SKM-1 treated with dmso at 0.1 percent for 144 hours (cell line): ENCODE measurements at regions not wholly inside any gene's neighbourhood (a gene's known extent, or its start where the extent isn't known, plus 50 kb on each side); places are given as distances from the start of the nearest gene placed in this dataset.
A peak's percentile ranks its signal among the peaks of the same experiment; 100 is the strongest.

Source experiments
- DNase-seq: peaks from one replicate; lab custom pipeline; 2025; ENCODE audit not compliant: unreplicated experiment; lab: John Stamatoyannopoulos, UW

- no peak for DNase-seq
Measured at GRCh38 chr4:74640111-74640903, 154.0 kb downstream of the BTC start.

- DNase-seq, result no peak
Measured at GRCh38 chr4:74642006-74642405, 152.3 kb downstream of the BTC start.

GRCh38 chr4:74649193-74649592 lies 145.1 kb downstream of the BTC start:
- no peak for DNase-seq

GRCh38 chr4:74651198-74651597 lies 143.1 kb downstream of the BTC start:
- DNase-seq, result no peak

GRCh38 chr4:74653331-74654229 lies 140.7 kb downstream of the BTC start:
- no peak for DNase-seq

GRCh38 chr4:74654230-74654681 lies 140.1 kb downstream of the BTC start:
- DNase-seq, result no peak

- no peak for DNase-seq
Measured at GRCh38 chr4:74656596-74656995, 137.7 kb downstream of the BTC start.

- no peak for DNase-seq
Measured at GRCh38 chr4:74658116-74658515, 136.2 kb downstream of the BTC start.

- no peak for DNase-seq
Measured at GRCh38 chr4:74659576-74660411, 134.5 kb downstream of the BTC start.

- no peak for DNase-seq
Measured at GRCh38 chr4:74660866-74661265, 133.5 kb downstream of the BTC start.

- no peak for DNase-seq
Measured at GRCh38 chr4:74661427-74662201, 132.7 kb downstream of the BTC start.

- DNase-seq, result no peak
Measured at GRCh38 chr4:74663631-74664030, 130.7 kb downstream of the BTC start.

- no peak for DNase-seq
Measured at GRCh38 chr4:74665346-74665745, 129.0 kb downstream of the BTC start.

GRCh38 chr4:74665876-74666275 lies 128.4 kb downstream of the BTC start:
- DNase-seq, result no peak

GRCh38 chr4:74667438-74667837 lies 126.9 kb downstream of the BTC start:
- DNase-seq, result no peak

- DNase-seq, result no peak
Measured at GRCh38 chr4:74667944-74668343, 126.4 kb downstream of the BTC start.

- DNase-seq, result no peak
Measured at GRCh38 chr4:74669702-74670101, 124.6 kb downstream of the BTC start.

- no peak for DNase-seq
Measured at GRCh38 chr4:74670583-74670982, 123.7 kb downstream of the BTC start.

GRCh38 chr4:74671080-74671698 lies 123.1 kb downstream of the BTC start:
- DNase-seq, result peak; percentile 64

GRCh38 chr4:74674750-74675149 lies 119.6 kb downstream of the BTC start:
- DNase-seq, result no peak
